Activated T-cell treated with anti-CD3 and anti-CD28 coated beads, Interleukin-2, amount 50 U/mL, for 24 hours (primary cell): ENCODE measurements at regions not wholly inside any gene's neighbourhood (a gene's known extent, or its start where the extent isn't known, plus 50 kb on each side); places are given as distances from the start of the nearest gene placed in this dataset.

Experiments
- DNase-seq: peaks from one replicate; pipeline ENCODE4 v3.0.0-alpha.2; 2020
- H3K27ac Mint-ChIP-seq: 2 replicates; pipeline ENCODE4 v1.8.0; 2020; ENCODE audit warnings: mild to moderate bottlenecking, mixed read lengths
- H3K27me3 Mint-ChIP-seq: 2 replicates; pipeline ENCODE4 v1.8.0; 2020; ENCODE audit warnings: mixed read lengths
- H3K36me3 Mint-ChIP-seq: 2 replicates; pipeline ENCODE4 v1.8.0; 2020; ENCODE audit warnings: low read depth, mixed read lengths
- H3K4me1 Mint-ChIP-seq: 2 replicates; pipeline ENCODE4 v1.8.0; 2020; ENCODE audit warnings: low read depth, mixed read lengths
- H3K4me3 Mint-ChIP-seq: 2 replicates; pipeline ENCODE4 v1.8.0; 2020; ENCODE audit warnings: mild to moderate bottlenecking, moderate library complexity, mixed read lengths
- H3K9me3 Mint-ChIP-seq: 2 replicates; pipeline ENCODE4 v1.8.0; 2020; ENCODE audit warnings: mixed read lengths

GRCh38 chr1:29380532-29380931 is 144.2 kb downstream of the PTPRU start:
- DNase-seq, result no peak
- no peak overlapping the region for H3K4me3 Mint-ChIP-seq
- H3K36me3 Mint-ChIP-seq, result peaks cover 8% of the 10 kb centered on the region
- H3K4me1 Mint-ChIP-seq, result no peaks in the 10 kb centered on the region
- peaks cover 46% of the 10 kb centered on the region for H3K27me3 Mint-ChIP-seq
- peaks cover 21% of the 10 kb centered on the region for H3K9me3 Mint-ChIP-seq
- no peak overlapping the region for H3K27ac Mint-ChIP-seq

- no peak for DNase-seq
- Mint-ChIP-seq H3K4me1 (no peaks in the 10 kb centered on the region), H3K27me3 (peaks cover 49% of the 10 kb centered on the region), H3K36me3 (peaks cover 8% of the 10 kb centered on the region), H3K9me3 (peaks cover 23% of the 10 kb centered on the region), H3K4me3 (no peak overlapping the region), H3K27ac (no peak overlapping the region)
Measured at GRCh38 chr1:29379443-29380073, 143.2 kb downstream of the PTPRU start.
